ENCODE measurements at regions not wholly inside any gene's neighbourhood (a gene's known extent, or its start where the extent isn't known, plus 50 kb on each side); places are given as distances from the start of the nearest gene placed in this dataset.
"Not testable (repeated sequence)": the region's sequence is repeated elsewhere in the genome, so short reads cannot be mapped to it uniquely, and the experiment has no call there.

DNA sequence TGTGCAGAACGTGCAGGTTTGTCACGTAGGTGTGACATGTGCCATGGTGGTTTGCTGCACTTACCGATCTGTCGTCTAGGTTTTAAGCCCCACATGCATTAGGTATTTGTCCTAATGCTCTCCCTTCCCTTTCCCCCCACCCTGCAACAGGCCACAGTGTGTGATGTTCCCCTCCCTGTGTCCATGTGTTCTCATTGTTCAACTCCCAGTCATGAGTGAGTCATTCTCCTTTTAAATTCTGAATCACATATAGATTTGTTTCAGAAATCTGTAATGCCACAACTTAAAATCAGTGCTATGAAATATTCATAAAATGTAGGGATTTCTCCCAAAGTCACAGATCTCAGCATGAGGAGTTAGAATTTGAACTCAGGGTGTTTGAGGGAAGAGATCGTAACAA is 552.5 kb upstream of the MBL2 start:
- DNase-seq: no peak

DNA sequence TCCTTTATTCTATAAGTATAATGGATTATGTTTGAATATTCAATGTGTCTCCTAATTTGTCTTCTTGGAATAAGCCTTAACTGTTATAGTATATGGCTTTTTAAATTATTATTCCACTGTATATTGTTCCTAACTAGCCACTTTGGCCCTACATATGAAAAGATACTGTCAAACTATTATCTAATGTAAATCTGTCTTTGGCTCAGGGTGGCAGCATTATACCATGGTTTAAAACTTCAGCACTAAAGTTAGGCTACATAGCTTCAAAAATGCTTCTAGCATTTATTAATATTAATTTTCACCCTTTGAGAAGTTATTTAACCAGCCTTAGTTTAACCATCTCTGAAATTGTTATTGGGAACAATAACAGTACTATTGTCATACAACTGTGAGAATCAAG is 543.1 kb upstream of the MBL2 start:
- DNase-seq: no peak

DNA sequence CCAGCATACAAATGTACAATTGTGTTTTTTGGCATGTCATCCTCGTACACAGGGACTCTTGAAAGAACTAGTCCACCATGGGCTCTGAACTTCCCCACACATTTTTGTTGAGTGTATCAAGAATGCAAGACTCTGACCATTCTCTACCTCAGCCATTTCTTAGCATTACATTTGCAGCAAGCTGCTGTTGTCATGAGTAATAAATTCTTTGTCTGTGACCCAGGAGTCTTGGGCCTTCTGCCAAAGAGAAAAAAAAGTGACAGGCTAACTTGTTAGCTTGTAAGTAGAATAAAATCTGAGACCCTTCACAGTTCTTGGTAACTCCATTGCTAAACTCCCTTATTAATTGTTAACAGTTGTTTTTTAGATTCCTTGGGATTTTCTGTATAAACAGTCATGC is 542.3 kb upstream of the MBL2 start:
- DNase-seq: no peak

DNA sequence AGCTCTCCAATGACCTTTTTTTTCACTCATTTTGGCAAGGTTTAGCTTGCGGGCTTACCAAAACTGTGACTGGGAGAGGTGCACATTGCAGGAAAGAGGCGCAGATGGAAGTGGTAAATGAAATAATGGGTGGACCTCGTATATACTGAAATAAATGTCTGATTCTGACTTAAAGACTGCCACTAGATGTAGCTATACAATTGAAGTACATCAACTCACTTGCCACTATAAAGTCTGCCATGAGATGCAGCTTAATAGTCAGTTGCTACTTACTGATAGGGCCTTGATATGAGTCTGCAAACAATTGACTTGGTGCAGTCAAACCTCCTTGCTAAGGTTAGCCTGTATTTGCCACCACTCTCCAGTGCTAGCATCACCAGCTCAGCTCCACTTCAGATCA is 525.9 kb upstream of the MBL2 start:
- DNase-seq: no peak

DNA sequence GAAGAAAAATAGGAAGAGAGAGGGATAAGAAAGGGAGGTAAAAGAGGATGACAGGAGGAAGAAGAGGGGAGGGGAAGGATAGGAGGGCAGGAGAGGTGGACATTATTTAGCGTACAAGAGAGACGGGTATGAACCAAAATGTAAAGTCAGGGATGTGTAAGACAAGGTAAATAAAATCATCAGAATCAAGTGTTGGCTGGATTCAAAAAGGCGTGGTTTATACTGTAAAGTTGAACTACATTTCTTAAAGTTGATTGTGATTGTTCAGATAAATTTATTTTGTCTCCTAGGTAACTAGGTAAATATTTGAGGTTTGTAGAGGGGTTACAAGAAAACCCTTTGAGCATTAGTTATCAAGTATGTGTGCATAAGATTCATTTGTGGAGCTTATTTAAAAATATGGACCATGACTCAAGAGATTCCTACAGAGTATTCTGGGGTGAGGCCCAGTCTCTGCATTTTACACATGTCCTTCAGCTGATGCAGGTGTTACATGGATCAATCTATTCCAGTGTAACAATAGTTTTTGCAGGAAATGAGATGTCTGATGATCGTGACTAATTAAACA is 512.1 kb upstream of the MBL2 start:
- no peak for DNase-seq

DNA sequence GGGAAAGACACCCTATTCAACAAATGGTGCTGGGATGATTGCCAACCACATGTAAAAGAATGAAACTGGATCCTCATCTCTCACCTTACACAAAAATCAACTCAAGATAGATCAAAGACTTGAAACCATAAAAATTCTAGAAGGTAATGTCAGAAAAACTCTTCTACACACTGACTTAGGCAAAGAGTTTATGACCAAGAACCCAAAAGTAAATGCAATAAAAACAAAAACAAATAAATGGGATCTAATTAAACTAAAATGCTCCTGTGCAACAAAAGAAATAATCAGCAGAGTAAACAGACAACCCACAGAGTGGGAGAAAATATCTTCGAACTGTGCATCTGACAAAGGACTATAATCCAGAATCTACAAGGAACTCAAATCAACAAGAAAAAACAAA is 504.2 kb upstream of the MBL2 start:
- no peak for DNase-seq

DNA sequence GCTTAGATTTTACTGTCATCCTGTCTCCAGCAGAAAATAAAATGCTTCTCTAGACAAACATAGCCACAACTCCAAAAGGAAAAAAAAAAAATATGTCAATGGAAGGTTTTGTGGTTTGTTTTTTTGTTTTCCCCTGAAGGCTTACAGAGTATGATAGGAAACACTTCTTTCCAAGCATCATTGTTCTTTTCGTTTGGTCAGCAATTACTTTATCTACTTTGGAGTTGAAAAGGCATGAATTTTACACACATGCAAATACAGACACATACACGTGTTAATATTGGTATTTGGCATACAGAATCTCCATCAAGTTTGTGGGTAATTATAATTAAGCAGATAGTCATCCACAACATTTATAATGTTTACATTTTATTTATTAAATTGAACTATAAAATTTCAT is 496.9 kb upstream of the MBL2 start:
- DNase-seq: no peak

DNA sequence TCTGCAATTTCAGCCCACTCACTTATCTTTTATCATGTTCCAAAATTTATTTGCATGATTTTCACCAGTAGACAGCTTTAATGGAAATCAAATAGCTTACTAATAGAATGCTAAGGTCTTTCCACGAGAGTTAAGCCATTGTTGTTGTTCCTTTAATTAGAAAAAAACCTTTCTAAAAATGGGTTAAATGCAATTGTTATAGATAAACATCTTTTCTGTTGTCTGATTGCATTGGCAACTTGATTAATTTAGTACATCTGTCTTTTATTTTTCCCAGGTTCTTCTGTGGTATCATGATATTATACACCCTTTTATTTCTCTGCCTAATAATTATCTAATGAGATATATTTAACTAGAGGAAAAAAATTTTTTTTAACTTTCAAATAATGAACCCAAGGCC is 487.6 kb upstream of the MBL2 start:
- DNase-seq: no peak

DNA sequence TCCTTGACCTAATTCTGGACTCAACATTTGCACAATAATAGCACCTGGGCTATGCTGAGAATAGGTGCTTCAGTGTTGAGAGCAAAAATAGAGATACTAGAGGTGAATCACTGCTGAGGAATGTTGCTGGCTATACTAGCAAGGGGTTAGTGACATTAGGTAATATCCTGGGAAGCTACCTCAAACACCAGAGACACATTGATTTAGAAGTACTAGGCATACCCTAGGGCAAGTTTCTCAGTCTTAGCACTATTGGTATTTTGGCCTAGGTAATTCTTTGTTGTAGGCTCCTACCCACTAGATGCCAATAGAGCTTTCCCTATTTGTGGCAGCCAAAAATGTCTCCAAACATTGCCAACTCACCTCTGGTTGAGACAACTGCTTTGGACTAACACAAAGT is 484.0 kb upstream of the MBL2 start:
- DNase-seq: no peak

DNA sequence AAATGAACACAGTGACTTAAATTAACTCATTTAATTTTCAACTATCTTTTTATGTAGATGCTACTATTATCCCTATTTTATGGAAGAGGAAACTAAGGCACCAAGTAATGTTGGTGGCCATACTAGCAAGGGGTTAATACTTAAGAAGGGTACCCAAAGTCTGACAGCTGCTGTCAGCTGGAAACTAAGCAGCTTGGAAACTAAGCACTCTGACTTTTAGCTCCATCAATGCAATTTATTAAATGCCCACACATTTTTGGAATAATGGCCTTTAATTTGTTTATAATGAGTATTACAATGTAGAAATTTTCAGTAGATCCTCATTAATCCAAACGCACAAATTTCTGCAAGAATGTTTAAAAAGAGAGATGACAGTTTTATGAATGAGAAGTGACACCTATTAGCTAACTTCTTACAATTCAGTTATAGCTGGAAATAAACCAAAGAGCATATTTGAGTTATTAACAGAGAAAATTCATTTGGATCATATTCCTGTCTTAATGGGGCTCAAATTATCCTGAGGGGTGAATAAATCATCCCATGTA is 483.1 kb upstream of the MBL2 start:
- DNase-seq: no peak

DNA sequence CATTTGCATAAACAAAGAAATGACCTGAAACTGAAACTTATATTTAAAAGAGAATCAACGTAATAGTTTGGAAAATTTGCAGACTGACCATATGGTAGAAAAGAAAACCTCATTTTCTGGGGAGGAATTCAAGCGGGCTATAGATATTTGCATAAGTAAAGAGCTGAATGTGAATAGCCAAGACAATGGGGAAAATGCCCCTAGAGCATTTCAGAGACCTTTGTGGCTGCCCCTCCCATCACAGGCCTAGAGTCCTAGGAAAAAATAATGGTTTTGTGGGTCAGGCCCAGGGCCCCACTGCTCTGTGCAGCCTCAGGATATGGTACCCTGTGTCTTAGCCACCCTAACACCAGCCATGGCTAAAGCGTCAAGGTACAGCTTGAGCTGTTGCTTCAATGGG is 480.6 kb upstream of the MBL2 start:
- no peak for DNase-seq

DNA sequence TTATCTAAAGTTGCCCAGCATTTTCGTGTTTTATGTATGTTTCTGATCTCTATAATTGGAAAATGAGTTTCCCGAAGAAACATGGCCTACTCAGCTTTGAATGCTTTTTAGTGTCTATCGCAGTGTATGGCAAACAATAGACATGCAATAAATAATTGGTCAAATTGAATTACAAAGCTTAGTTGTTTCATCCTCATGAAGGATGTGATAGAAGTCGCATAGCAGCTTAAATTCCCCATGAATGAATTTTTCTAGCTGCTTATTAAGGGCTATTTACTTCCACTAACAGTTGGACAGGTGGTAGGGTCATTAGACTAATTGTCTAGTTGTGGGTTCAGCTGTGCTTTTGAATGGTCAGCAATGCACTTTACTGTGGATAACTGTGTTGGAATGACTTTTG is 467.3 kb upstream of the MBL2 start:
- DNase-seq: no peak

DNA sequence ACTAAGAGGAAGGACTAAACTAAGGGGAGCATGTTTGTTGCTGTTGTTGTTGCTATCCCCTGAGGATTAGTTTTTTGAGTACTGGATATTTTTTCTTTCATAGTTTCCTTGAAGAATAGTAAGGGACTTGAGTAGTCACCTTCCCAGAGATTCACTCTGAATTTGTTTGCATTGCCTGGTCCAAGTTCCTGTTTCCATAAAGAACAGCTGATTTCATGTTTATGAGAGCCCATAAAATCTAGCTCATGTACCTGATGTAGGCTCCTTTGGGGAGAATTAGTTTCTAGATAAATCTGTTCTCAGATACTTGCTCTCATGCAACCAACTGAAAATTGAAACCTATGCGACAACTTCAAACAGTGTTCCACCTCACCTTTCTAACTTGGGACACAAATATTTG is 464.4 kb upstream of the MBL2 start:
- DNase-seq: no peak

DNA sequence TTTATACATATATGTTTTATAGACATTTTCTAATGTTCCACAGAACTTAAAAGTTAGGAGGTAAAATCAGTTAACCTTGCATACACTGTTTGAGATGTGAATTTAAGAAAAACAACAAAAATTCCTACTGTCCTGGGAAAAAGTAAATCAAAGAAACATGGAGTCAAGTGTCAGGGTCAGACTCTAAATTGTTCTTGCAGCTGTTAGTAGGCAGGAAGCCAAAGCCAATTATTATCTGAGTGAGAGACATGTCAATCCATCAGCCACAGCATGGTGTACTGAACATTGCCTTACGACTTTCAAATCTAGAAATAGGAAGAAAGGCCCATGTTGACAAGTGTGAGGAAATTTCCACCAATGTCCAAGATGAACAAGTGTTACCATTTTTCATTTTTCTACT is 461.2 kb upstream of the MBL2 start:
- DNase-seq: no peak

DNA sequence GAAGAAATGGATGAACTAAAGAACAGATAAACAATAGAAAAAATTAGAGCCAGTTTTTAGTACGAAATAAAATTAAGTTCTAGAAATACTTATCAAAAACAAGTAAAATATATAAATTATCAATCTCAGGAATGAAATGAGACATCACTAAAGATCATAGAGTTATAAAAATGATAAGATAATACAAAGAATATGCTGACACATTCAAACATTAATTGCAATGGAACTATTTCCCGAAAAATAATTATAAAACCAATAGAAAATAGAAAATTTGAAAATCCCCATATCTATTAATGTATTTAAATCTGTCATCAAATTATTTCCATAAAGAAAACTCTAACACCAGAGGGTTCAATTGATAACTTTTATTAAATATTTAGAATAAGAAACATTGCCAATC is 458.1 kb upstream of the MBL2 start:
- no peak for DNase-seq

DNA sequence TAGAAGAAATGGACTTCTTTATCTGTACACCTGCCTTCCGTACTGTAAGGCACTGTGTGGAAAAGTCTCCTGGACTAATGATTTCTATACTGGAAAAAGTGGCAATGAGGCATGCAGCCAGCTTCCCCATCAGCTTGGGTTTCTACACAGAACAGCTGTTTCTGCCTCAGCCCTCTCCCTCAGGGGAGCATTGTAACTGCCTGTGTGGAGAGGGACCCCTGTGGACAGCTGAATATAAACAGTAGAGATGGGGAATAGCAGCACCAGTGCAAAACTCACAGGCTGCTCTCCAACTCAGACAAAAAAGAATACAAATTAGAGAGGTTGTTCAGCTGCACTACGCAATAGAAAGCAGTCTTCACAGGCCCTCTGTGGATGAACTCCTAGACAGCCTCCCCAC is 451.3 kb upstream of the MBL2 start:
- no peak for DNase-seq

DNA sequence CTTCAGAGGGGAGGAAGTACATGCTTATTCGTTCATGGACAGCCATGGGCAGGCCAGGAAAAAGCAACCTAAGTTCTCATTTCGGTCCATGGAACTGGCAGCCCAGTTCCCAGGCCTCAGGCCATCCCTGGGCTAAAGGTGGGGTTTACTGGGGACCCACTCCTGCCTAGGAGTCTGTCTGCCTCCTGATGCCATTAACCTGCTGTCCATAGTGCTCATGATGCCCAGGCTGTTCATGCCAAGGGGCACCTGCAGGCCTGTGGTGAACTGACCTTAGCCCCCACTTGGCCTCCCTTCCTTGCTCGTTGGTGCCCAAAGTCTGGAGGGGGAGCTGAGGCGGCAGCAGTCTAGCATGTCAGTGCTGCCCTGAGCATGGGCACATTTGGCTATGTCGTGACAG is 450.2 kb upstream of the MBL2 start:
- no peak for DNase-seq

DNA sequence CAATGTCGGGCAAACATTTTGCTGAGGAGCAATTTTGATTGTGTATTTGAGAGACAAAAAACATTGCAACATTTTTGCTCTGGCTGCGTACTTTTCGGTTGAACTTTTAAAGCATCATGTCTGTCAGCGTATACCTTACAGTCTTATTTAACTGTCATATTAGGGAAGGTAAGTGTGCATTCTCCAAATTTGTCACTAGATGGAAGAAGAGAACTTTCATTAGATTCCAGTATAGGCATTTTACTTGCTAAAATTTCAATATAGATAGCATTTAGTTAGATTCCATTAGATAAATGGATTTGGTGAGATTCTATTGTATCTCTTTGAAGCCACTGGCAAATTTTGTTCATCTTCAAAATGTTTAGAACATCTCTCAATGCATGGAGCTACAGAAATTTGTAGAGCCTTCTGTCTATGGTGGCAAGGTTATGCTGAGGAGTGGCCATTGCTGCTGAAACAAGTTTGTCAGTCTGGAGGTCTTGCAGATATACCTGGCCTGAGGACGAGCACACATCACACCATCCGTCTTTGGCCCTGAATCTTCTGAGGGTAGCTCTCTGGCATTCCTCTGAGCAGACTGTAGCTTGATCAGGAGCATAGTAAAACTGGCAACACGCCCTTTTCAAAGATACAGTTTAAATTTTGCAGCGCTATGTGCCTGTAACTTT is 437.5 kb upstream of the MBL2 start:
- DNase-seq: no peak

DNA sequence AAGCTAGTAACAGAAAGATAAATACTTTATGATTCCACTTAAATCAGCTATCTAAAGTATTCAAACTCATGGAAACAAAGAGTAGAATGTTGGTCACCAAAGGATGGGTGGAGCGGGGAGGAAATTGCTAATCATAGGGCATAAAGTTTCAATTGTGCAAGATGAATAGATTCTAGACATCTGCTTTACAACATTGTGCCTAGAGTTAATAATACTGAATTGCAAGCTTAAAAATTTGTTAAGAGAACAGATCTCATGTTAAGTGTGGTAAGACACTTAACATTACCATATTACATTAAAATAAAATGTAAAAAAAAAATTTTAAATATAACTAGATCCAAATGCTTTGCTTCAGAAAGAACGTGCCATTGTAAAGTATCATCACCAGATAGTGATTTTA is 411.1 kb upstream of the MBL2 start:
- no peak for DNase-seq

DNA sequence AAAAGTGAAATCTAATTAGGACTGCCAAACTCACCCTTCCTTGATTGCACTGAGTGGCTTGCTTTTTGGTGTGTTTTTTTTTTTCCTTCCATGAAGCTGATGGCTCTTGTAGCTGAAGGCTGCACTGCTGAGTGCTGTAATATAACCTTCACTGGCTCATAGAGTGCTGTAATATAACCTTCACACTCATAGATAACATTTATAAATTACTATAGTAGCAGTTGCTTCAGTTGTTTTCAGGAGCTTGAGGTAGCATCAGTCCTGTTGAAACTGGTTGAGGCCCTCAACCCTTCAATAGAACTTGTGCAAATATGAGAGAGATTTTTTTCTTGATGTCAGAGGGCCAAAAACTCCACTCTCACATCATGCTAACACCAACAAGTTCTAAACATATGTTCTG is 404.9 kb upstream of the MBL2 start:
- no peak for DNase-seq

DNA sequence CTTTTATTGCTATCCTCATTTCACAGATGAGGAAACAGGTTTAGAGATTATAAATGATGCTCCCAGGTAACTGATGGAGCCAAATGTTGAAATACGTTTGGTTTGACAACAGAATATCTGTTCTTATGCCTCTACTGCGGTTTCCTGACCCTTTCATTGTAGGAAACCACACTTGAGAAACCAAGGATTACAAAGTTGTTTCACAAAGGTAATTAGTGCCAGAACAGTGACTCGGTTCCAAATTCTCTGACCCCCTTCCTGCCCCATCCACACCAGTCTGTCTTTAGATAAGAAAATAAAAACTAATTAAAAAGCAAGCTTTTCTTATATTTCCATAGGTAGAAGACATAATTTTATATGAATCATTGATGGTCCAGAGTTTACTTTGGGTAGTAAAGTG is 393.7 kb upstream of the MBL2 start:
- DNase-seq: no peak

DNA sequence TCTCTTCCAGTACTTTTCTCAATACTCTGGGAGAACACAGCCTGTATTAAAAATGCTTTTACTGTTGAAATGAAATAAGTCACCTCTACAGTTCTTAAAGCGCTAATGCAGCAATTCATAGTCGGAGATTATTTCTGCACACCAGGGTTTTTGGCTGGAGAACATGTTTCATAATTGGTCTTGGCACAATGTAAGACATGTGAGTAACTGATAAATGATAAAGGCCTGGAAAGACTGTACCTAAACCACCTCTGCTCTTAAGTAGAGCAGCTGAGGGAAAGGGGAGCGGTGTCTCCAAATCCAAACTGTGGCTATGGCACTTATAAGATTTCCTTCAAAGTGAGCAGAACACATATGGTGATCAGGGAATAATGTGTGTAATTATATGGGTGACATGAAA is 390.3 kb upstream of the MBL2 start:
- DNase-seq: no peak

DNA sequence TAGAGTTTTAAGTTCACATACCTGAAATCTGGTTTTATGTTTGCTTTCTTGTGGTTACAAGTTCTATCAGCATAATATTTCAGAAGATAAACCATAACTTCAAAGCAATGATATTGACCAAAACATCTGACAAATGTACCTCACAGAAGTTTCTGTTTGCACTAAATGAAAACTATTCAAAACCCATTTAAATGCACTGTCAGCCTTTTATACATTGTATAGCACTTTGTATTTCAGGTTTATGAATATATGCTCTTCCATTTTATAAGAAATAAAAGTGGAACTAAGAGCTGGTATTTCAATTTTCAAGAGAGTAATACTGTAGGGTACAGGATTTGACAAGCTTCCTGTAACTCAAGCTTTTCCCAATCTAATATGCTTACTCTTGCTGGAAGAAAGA is 388.6 kb upstream of the MBL2 start:
- DNase-seq: no peak

DNA sequence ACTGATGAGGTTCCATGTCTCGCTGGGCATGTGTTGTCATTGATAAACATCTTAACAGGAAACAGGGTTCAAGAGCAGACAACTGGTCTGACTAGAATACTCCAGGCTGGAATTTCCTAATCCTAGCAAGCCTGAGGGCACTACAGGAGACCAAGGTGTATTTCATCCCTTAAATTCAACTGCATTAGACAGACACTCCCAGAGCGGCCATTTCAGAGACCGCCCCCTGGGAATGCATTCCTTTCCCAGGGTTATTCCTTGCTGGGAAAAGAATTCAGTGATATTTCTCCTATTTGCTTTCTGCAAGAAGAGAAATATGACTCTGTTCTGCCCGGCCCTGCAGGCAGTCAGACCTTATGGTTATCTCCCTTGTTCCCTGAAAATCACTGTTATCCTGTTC is 383.1 kb upstream of the MBL2 start:
- not testable (repeated sequence) for DNase-seq

DNA sequence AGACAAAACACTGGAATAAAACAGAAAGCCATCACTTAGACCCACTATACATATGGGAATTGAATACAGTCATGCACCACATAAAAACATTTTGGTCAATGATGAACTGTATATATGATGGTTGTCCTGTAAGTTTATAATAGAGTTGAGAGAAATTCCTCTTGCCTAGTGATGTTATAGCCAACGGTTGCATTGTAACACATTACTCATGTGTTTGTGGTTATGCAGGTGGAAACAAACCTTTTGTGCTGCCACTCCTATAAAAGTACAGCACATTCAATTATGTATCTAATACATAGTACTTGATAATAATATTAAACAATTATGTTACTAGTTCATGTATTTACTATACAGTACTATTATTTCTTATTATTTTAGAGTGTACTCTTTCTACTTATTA is 381.2 kb upstream of the MBL2 start:
- DNase-seq: no peak
